GM20000 (cell line): ENCODE measurements at regions not wholly inside any gene's neighbourhood (a gene's known extent, or its start where the extent isn't known, plus 50 kb on each side); places are given as distances from the start of the nearest gene placed in this dataset.

Source experiments
- DNase-seq: peaks from one replicate; pipeline ENCODE4 v3.0.0; 2012; ENCODE audit warnings: low spot score
- CTCF ChIP-seq: IDR thresholded peaks from 2 replicates; pipeline ENCODE4 v1.5.1; 2012; ENCODE audit warnings: mild to moderate bottlenecking, control low read depth; ENCODE audit errors: extremely low read depth, missing control alignments

DNA sequence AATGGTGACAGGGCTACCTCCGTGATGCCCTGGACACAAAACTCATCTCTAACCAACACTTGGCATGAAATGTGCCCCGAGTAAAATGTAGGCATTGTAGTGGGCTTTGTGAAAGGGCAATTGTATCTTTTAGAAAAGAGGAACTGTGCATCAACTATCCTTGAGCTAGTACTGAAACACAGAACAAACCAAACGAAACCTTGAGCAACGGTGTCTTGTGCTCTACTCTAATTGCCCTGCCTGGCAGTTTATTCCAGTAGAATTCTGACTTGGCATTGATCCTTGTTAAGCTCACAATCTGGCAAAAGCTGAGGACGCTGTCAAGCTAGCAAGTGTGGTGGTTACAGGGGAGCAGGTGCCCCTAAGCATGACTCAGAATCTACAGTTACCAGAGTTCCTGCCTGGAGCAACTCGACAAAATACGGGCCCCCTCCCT lies 707.1 kb upstream of the SPRY2 start:
- TF ChIP-seq CTCF, result no peak
- no peak for DNase-seq

- no peak for DNase-seq
- TF ChIP-seq CTCF, result no peak
Measured at GRCh38 chr13:81041761-81042160, 700.8 kb upstream of the SPRY2 start.

GRCh38 chr13:81031996-81032395 lies 691.1 kb upstream of the SPRY2 start:
- no peak for TF ChIP-seq CTCF
- DNase-seq, result no peak

GRCh38 chr13:81025091-81025490 lies 684.2 kb upstream of the SPRY2 start:
- no peak for DNase-seq
- TF ChIP-seq CTCF, result no peak

- no peak for TF ChIP-seq CTCF
- DNase-seq, result no peak
Measured at GRCh38 chr13:81021284-81021840, 680.4 kb upstream of the SPRY2 start.

GRCh38 chr13:81020010-81020409 lies 679.1 kb upstream of the SPRY2 start:
- no peak for DNase-seq
- no peak for TF ChIP-seq CTCF

DNA sequence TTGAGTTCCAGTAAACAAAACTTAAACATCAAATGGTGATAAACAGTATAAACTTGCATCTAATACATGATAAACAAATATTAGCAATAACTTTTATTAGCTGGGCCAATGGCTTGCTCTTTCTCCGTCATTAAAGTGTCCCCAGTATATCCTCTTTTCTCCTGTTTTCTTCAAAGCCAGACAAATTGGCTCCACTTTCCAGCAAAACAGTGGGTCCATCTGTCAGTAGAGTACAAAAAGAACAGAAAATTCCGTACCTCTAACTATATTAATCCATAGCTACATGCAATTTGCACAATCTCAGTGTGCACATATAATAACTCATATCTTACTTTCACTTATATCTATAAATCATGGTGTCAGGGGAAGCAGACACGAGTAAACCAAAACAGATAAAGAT lies 678.0 kb upstream of the SPRY2 start:
- TF ChIP-seq CTCF, result no peak
- no peak for DNase-seq
